Neural crest cell (in vitro differentiated cells): ENCODE measurements at regions not wholly inside any gene's neighbourhood (a gene's known extent, or its start where the extent isn't known, plus 50 kb on each side); places are given as distances from the start of the nearest gene placed in this dataset.

Source experiments
- DNase-seq: peaks from one replicate; pipeline ENCODE4 v3.0.0; 2021; ENCODE audit warnings: low read depth, mixed read lengths, low spot score
- H3K27ac Mint-ChIP-seq: one replicate; pipeline ENCODE4 v1.8.0; 2021; ENCODE audit warnings: mild to moderate bottlenecking, mixed read lengths; ENCODE audit not compliant: unreplicated experiment
- H3K27me3 Mint-ChIP-seq: 2 replicates; pipeline ENCODE4 v1.8.0; 2021; ENCODE audit warnings: low read depth, mild to moderate bottlenecking, mixed read lengths
- H3K36me3 Mint-ChIP-seq: 2 replicates; pipeline ENCODE4 v1.8.0; 2021; ENCODE audit warnings: low read depth, mild to moderate bottlenecking, mixed read lengths
- H3K4me1 Mint-ChIP-seq: 2 replicates; pipeline ENCODE4 v1.8.0; 2021; ENCODE audit warnings: mixed read lengths
- H3K4me3 Mint-ChIP-seq: one replicate; pipeline ENCODE4 v1.8.0; 2021; ENCODE audit warnings: mild to moderate bottlenecking, mixed read lengths
- H3K9me3 Mint-ChIP-seq: 2 replicates; pipeline ENCODE4 v1.8.0; 2021; ENCODE audit warnings: mixed read lengths
- CTCF ChIP-seq: fragments of 200-600 bp; sonication (generic); conservative IDR thresholded peaks from 2 replicates; pipeline ENCODE4 v1.5.0; 2021; ENCODE audit warnings: antibody characterized with exemption, mild to moderate bottlenecking

- DNase-seq, result no peak
- no peaks in the 10 kb centered on the region for H3K4me1 Mint-ChIP-seq
- no peaks in the 10 kb centered on the region for H3K9me3 Mint-ChIP-seq
- H3K36me3 Mint-ChIP-seq, result no peaks in the 10 kb centered on the region
- no peak for TF ChIP-seq CTCF
- no peaks in the 10 kb centered on the region for H3K27me3 Mint-ChIP-seq
- no peak overlapping the region for H3K4me3 Mint-ChIP-seq
- no peak overlapping the region for H3K27ac Mint-ChIP-seq
Observed at GRCh38 chr9:28735738-28736342, 1162.6 kb upstream of the C9orf72 start.

- no peak for TF ChIP-seq CTCF
- H3K36me3 Mint-ChIP-seq, result peaks cover 8% of the 10 kb centered on the region
- H3K27ac Mint-ChIP-seq, result no peak overlapping the region
- DNase-seq, result no peak
- no peaks in the 10 kb centered on the region for H3K4me1 Mint-ChIP-seq
- no peaks in the 10 kb centered on the region for H3K27me3 Mint-ChIP-seq
- no peak overlapping the region for H3K4me3 Mint-ChIP-seq
- peaks cover 14% of the 10 kb centered on the region for H3K9me3 Mint-ChIP-seq
Observed at GRCh38 chr9:28741459-28741858, 1168.2 kb upstream of the C9orf72 start.

GRCh38 chr9:28747351-28747985 is 1174.2 kb upstream of the C9orf72 start:
- H3K27ac Mint-ChIP-seq, result no peak overlapping the region
- H3K4me3 Mint-ChIP-seq, result no peak overlapping the region
- DNase-seq, result no peak
- H3K36me3 Mint-ChIP-seq, result peaks cover 8% of the 10 kb centered on the region
- no peaks in the 10 kb centered on the region for H3K27me3 Mint-ChIP-seq
- peaks cover 14% of the 10 kb centered on the region for H3K9me3 Mint-ChIP-seq
- TF ChIP-seq CTCF, result no peak
- H3K4me1 Mint-ChIP-seq, result no peaks in the 10 kb centered on the region

GRCh38 chr9:28750136-28750535 is 1176.9 kb upstream of the C9orf72 start:
- H3K9me3 Mint-ChIP-seq, result peaks cover 2% of the 10 kb centered on the region
- DNase-seq, result no peak
- H3K4me1 Mint-ChIP-seq, result no peaks in the 10 kb centered on the region
- H3K4me3 Mint-ChIP-seq, result no peak overlapping the region
- no peak for TF ChIP-seq CTCF
- H3K27ac Mint-ChIP-seq, result no peak overlapping the region
- H3K36me3 Mint-ChIP-seq, result no peaks in the 10 kb centered on the region
- H3K27me3 Mint-ChIP-seq, result no peaks in the 10 kb centered on the region

GRCh38 chr9:28758341-28758740 is 1185.1 kb upstream of the C9orf72 start:
- Mint-ChIP-seq H3K36me3 (no peaks in the 10 kb centered on the region), H3K4me3 (no peak overlapping the region), H3K4me1 (no peaks in the 10 kb centered on the region), H3K27ac (no peak overlapping the region), H3K27me3 (no peaks in the 10 kb centered on the region), H3K9me3 (peaks cover 2% of the 10 kb centered on the region)
- TF ChIP-seq CTCF, result no peak
- no peak for DNase-seq
